ENCODE measurements at regions not wholly inside any gene's neighbourhood (a gene's known extent, or its start where the extent isn't known, plus 50 kb on each side); places are given as distances from the start of the nearest gene placed in this dataset.

DNA sequence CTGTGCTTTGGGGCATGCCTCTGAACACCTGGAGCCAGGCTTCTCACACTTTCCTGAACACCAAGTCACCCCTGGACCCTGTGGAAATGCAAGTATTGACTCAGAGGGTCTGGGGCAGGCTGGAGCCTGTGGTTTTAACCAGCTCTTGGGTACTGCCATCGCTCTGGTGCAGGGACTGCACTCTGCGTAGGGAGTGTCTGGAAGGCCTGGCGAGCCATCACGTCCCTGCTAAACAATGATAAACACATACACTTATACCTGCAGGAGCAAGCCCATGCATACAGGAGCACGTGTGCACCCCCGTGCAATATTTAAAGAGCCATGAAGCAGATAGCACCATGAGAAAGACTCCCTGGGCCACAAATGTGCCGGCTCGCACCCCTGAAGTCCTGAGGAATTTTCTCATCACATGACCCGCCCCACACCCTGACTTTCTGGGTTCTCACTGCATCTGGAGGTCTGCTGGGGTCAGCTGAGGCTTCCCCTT is 267.7 kb downstream of the GADD45G start:
- no peak for DNase-seq (ENCODE audit: low read depth in 4 of 4, low spot score in 2 of 4)

DNA sequence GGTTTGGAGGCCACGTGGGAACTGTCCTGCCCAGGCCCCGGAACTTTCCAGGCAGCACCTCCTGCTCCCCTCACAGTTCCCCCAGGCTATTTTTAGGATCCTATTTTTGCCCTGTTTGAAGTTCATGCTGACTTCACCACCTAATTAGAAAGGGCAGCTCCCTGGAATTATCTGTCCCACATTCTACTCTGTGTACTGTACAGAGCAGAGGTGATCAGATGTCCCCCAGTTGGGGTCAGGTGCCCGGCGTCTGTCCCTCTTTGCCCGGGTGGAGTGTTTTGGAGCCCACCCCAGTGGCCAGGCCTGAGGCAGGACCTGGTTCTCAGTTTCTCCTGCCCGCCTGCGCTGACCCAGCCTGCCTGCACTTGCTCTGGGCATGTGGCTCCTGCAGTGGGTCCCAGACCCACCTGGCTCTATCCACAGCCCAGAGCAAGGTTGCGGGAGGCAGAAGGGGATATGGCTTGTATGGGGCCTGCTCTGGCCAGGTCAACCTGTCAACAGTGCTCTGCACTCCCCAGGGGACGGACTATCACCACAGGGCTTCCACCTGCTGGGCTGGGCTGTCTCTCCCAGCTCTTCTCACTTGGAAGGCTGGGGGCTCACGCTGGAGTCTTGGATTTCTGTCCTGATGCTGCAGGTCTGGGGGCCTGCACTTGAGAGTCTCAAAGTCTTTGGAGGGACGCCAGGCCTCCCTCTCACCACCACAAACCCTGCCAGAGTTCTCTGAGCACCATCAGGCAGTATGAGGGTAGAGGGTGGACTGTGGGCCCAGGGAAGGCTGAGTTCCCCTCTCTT is 268.3 kb downstream of the GADD45G start:
- no peak for DNase-seq (ENCODE audit: low read depth in 4 of 4, low spot score in 2 of 4)

DNA sequence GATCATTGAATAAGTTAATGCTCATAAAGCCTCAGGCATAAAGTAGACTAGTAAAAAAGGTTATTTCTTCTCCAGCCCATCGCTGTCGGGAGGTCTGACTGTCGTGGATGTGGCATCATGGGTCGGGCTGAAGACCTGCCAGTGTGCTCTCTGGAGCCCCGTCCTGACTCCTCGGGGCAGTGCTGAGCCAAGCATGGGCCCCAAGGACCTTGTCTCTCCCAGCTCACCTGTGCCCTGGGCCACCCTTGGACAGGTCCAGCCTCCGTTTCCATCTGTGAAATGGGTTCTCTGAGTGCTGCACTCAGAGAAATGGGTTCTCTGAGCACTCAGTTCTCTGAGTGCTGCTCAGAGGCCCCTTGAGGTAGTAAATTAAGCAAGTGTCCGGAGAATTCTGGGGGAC is 269.0 kb downstream of the GADD45G start:
- no peak for DNase-seq (ENCODE audit: low read depth in 4 of 4, low spot score in 2 of 4)

DNA sequence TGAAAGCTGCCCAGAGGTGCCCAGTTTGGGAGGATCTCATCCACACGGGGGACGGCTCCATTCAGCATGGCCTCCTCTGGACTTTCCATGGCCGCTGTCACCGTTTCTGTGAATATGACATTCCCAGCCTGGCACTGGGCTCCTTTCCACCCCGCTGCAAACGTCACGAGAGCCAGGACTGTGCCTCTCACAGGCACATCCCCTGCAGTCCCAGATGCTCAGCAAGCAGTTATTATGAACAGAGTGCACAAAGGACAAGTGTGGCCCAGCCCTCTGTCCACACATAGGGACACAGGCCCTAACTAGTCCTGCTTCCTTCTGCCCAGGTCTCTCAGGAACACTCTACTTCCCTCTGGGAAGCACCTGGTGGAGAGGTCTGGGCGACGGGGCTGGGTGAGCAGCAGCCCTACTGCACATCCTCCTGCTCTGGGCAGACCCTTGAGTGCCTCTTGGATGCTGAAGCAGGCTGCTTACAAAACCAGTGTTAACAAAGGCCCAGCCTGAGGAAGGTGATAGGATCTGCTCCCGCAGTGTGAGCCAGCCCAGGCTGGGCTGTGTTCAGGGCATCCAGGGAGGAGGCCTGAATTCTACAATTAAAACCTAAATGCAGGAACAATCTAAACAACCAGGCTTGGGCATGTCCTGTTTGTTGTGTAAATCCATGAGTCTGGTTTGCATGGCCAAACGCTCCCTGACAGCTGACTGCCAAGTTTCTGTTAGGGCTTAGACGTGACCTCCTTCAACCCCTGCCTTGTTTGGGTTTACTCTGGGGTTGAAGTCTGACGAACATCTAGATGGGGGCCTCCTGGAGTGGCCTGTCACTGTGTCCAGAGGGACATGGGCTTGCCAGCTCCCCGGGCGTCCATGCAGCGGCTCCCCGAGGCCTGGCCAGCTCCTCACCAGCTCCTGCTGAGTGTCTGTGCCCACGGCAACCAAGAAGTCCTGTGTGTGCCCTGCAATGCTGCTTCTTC is 269.8 kb downstream of the GADD45G start:
- no peak for DNase-seq (ENCODE audit: low read depth in 4 of 4, low spot score in 2 of 4)

DNA sequence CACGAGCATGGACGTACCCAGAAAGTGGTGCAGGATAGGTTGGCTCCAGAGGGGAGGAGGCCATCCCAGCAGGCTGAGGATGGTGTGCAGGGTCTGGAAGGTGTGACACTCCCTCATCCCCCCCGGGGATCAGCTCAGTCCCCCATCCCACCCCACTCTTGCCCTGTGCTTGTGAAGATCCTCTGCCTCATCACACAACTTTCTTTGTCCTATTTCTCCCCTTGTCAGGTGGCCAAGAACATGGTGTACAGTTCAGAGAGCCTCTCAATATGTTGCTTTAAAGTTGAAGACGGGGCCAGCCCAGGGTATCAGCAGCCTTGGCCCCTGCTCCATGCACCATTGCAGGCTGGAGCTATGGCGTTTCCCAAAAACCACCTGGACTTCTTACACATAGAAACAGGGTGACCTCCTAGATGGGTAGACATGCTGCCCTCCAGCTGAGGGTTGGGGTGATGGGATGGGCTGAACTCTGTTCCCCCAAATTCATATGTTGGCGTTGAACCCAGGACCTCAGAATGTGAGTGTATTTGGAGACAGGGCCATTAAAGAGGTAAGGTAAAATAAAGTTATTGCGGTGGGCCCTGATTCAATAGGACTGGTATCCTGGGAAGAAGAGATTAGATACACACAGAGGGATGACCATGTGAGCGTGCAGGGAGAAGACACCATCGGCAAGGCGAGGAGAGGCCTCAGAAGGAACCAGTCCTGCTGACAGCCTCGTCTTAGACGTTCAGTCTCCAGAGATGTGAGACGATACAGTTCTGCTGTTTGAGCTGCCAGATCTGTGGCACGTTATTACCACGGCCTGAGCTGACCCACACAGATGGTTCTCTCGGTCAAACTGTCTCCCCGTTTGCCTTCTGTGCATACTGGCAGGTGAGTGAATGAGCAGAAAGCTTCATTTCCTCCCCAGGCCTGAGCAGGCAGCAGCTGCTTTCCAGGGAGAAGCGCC is 272.5 kb downstream of the GADD45G start:
- DNase-seq (ENCODE audit: low read depth in 4 of 4, low spot score in 2 of 4), result no peak

DNA sequence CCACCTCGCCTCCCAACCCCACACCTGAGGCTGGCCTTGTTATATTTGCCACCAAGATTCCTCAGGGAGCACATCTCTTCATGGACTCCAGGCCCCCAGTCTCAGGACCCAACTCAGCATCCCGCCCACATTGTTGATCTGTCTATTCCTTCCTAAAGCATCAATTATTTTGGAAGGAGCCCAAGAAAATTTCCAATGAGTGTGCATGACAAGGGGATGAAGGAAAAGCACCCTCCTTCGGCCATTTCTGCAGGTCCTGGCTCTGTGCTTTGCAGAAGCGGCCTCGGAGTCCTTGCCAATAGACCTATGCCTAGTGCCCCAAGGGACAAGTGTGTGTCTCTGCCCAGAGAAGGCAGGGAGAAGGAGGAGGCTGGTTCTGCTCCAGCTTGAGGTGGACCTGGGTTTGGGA is 273.2 kb downstream of the GADD45G start:
- no peak for DNase-seq (ENCODE audit: low read depth in 4 of 4, low spot score in 2 of 4)

DNA sequence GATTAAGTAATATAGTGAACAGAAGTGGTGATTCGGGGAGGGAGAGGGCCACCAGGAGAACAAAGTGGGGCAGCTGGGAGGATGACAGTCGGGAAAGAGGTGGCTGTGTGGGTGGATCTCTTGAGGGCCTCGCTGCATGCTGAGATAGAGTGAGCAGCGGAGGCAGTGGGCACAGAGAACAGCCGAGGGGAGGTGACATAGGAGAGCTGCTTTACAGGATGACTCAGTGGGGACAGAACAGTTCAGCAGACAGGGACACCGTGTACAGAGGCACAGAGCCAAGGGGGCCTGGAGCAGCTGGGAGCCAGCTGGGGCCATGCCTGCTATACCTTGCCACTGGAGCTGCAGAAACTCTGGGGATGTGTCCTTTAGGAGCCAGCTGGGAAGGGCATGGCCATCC is 273.9 kb downstream of the GADD45G start:
- no peak for DNase-seq (ENCODE audit: low read depth in 4 of 4, low spot score in 2 of 4)

DNA sequence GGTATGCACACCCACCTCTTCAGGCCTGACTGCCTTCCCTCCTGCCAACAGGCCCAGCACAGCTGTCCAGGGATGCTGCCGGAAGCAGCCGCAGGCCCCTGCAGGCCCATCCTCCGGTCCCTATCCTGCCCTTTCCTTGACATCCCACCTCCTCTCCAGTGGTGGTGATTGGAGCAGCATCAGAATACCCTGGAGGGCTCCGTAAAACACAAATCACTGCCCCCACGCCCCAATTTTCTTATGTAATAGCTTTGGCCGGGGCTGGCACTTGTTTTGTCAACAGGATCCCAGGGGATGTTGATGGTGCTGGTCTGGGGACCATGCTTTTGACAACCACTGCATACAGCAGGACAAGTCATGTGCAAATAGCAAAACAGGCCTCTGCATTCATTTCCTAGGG is 274.5 kb downstream of the GADD45G start:
- no peak for DNase-seq (ENCODE audit: low read depth in 4 of 4, low spot score in 2 of 4)

DNA sequence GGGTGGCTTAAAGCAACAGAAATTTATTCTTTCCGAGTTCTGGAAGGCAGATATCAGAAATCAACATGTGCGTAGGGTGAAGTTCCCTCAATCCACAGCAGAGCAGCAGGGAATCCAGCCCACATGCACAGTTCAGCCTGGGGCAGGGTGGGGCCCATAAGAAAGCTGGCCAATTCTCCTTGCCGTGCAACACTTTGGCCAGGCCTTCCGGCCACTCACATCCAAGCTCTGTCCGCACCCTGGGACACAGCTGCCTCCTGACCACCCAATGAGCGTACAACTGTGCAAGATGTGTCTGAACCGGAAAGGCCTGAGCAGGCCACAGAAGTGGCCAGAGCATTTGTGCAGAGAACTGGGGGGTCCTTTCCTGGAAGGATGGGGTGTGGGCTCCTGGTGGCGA is 274.9 kb downstream of the GADD45G start:
- no peak for DNase-seq (ENCODE audit: low read depth in 4 of 4, low spot score in 2 of 4)

DNA sequence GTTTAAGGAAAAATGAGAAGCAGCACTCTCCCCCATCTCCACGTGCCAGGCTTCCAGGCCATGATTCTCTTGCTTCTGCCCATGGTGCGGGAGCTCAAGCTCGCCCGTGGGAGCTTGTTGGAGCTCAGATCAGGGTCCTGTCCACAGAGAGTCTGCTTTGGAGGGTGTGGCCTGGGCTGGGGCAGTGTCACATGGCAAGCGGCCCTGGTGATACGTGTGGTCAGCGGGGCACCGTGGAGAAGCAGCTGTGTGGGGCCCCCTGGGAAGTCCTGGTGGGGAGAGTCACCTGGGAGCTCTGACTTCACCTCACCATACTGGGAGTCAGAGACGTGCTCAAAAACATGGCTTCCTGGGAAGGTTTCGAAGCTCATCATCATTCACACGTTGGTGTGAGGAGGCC is 275.3 kb downstream of the GADD45G start:
- DNase-seq (ENCODE audit: low read depth in 4 of 4, low spot score in 2 of 4), result no peak

DNA sequence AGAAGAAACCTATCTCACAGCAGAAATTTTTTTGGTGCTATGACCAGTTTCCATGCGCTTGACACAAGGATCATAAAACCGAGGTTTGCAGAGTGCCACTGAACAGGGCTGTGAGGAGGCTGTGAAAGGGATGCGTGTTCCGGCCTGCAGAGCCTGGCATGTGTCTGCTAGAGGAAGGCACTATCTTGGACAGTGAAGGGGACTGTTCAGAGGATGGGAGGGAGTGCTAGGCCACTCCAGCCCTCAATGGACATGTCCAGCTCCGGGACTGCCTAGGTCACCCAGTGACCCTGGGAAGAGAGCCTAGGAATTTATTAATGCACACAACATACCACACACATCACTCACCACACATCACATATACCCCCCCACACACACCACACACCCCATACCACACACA is 275.9 kb downstream of the GADD45G start:
- no peak for DNase-seq (ENCODE audit: low read depth in 4 of 4, low spot score in 2 of 4)

DNA sequence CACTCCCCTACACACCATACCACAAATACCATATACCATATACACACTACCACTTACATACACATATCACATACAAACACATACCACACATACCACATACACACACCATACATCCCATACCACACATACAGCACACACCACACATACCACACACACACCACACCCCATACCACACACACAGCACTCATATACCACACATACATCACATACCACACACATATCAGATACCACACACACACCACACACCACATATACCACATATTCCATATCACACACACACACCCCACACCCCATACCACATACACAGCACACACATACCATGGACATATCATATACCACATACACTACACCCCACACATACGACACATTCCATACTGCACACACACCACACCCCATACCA is 276.6 kb downstream of the GADD45G start:
- DNase-seq (ENCODE audit: low read depth in 4 of 4, low spot score in 2 of 4), result no peak

DNA sequence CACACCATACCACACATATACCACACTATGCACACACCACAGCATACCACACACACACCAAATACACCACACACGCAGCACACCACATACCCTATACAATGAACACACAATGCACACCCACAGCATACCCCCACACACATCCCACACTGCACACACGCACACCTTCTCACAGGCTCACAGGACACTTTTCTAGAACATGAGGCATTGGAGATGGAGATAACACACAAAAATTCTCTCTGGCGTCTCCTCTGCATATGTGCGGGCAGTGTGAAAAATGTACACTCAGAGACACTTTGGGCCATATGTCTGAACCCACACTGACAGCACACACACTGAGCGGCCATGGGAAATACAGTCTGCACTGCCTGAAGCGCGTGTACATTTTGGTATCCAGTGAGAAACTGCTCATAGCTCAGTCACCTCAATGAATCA is 278.1 kb downstream of the GADD45G start:
- no peak for DNase-seq (ENCODE audit: low read depth in 4 of 4, low spot score in 2 of 4)

DNA sequence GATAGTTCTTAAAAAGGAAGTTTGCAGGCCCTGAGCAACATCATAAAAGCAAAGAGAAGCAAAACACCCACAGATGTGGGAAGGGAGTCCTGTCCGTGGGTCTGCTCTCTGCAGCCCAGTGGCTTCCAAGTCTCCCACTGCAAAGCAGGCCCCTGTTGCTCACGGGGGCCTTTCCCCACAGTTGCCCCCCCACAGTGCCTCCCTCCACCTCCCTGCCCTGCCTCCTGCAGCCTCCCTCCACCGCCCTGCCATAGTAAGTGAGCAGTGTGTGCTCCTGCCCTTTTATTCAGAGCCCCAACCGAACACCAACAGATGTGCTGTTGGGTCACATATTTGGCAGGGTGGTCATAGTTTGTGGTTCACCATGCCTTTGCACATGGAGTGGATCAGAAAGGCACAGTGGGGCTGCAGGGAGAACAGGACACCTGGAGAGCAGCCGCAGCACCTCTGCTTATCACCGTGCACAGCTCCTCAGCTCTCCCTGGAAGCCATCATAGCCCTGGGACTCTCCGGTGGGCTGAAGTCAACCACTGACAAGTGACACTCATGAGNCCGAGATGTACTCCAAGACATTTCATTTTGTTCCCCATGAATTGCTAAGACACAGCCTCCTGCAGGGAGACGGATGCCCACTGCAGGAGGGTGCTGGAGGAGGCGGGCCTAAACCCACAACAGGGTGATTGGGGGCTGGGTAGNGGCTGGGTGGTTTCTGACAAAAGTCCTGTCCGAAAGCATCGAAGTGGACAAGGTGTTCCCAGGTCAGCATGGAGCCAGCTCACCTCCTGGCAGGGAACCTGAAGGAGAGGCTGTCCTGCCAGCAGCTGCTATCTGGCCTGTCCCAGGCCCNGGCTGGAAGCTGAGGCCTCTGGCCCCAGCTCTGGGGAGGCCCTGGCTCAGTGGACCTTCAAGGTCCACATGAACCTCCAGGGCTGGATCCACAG is 278.9 kb downstream of the GADD45G start:
- DNase-seq (ENCODE audit: low read depth in 4 of 4, low spot score in 2 of 4), result no peak

DNA sequence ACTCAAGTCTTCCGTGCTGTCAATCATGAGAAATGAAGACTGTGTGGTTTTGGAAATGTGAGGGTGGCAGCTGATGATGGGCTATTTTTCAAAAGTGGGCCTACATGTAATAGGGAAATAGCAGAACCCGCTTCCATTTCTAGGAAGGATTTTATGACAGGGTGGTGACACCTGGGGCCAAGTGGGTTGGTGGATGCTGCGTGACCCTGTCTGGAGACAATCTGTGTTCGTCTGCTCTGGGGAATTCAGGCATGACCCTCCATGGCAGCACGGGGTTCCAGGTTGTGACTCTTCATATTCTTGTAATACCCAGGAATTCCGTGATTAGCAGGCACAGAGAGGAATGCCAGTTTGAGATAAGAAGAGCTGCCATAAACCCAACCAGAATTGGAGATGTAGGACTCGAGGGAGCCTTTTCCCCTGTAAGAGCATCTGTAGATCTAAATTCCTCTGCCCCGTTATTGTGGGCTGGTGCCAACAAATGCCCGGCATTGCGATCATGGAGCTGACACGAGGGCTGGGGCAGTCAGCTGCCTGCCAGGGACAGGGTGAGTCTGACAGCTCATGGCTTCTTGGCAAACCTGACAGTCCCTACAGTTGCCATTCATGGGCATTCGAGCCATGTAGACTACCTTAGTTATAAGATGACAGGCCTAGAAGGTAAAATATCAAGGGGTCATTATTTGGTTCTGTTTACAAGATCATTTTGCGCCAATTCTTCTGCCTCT is 279.7 kb downstream of the GADD45G start:
- no peak for DNase-seq (ENCODE audit: low read depth in 4 of 4, low spot score in 2 of 4)

DNA sequence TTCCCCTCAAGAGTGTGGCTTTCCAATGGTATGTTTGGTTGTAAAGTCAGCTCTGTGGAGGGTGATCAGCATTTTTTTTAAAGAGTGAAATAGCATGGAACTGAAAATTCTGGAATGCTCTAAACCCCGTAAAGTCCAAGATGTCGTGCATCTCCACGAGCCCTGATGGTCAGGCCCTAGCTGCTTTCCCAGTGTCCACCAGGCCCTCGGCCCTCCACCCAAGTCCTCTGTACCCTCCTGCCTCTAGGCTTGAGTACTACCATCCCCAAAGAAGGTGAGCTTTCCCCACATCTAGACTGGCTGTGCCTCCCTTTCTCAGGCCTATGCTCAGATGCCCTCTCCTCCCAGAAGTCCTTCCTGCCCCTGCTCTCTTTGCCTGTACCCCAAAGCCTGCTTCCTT is 280.3 kb downstream of the GADD45G start:
- no peak for DNase-seq (ENCODE audit: low read depth in 4 of 4, low spot score in 2 of 4)

DNA sequence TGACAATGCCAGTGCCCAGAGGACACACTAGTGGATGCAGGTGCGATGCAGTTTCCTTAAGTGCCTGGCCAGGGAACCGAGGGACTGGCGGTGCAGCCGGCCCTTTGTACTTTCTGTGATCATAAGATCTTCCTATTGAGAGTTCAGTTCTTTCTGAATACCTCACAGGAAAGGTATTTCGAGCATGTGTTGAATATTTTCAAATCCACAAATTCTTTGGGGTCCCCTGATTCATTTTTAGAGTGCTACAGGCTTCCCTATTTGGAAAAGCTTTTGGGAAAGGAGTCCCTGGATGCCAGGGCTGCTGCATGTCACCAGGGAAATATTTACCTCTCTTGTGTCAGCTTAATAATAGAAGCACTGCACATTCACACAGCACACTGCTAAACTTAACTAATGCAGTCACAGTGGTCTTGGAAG is 281.5 kb downstream of the GADD45G start:
- DNase-seq (ENCODE audit: low read depth in 4 of 4, low spot score in 2 of 4), result no peak

DNA sequence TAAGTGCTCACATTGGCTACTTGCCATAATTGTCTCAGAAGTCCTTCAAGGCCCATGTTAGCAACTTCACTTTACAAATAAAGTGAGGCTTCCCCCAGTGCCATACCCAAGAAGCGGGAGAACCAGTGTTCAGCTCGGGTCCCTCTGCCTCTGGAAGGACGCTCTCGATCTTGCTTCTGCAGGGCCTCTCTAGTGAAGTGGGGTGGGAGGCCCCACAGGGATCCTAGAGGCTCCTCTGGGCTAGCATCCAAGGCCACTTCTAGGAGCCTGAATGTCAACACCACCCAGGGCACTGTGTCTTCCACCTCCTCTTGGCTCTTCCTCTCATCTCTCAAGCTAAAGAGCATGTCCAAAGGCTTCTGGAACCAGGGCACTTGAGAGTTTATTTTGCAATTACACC is 282.5 kb downstream of the GADD45G start:
- DNase-seq (ENCODE audit: low read depth in 4 of 4, low spot score in 2 of 4), result no peak

DNA sequence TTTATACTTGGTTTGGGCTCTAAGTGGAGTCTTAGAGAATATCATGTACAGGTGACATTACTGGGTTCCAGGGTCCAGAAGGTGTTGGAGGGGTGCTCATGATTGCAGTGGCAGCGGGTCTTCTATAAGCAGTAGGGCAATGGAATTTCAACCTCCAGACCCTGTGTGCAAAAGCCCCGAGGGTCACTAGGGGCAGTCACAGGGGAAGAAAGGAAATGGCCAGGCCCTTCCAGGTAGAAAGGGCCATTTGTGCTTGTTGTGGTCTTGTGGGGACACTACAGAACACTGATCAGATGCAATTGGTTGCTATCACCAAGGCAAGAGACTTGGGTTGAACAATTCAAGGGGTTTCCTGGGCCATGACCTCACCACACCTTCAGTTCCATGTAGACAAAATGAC is 283.4 kb downstream of the GADD45G start:
- no peak for DNase-seq (ENCODE audit: low read depth in 4 of 4, low spot score in 2 of 4)
